Cardiac muscle cell (in vitro differentiated cells and primary cell): ENCODE measurements at regions not wholly inside any gene's neighbourhood (a gene's known extent, or its start where the extent isn't known, plus 50 kb on each side); places are given as distances from the start of the nearest gene placed in this dataset.

Source experiments
- DNase-seq, 2 donors: peaks; one replicate each; pipeline versions ENCODE4 v3.0.0 to v3.0.0-alpha.2; 2010 to 2017; ENCODE audit warnings: low read depth in 1 of 2, low spot score in 1 of 2
- H3K27ac ChIP-seq: fragments of 200-600 bp; sonication (generic); 2 replicates; pipeline ENCODE4 v1.5.1; 2016
- H3K27me3 ChIP-seq: fragments of 200-600 bp; sonication (generic); 2 replicates; pipeline ENCODE4 v1.6.0; 2016; ENCODE audit warnings: control low read depth
- H3K36me3 ChIP-seq: fragments of 200-600 bp; sonication (generic); 2 replicates; pipeline ENCODE4 v1.5.1; 2016; ENCODE audit warnings: control low read depth
- H3K4me1 ChIP-seq: fragments of 200-600 bp; sonication (generic); 2 replicates; pipeline ENCODE4 v1.8.1; 2017; ENCODE audit warnings: low read depth, mild to moderate bottlenecking, mixed run types
- H3K4me3 ChIP-seq: fragments of 200-600 bp; sonication (generic); 2 replicates; pipeline ENCODE4 v1.5.1; 2016; ENCODE audit warnings: mild to moderate bottlenecking
- H3K9me3 ChIP-seq: fragments of 200-600 bp; sonication (generic); 2 replicates; pipeline ENCODE4 v1.5.1; 2017; ENCODE audit warnings: low read depth, mild to moderate bottlenecking, control low read depth
- CTCF ChIP-seq: IDR thresholded peaks from 2 replicates; pipeline ENCODE4 v1.5.1; 2012; ENCODE audit warnings: low read depth, mild to moderate bottlenecking, low read length

GRCh38 chr5:2094616-2094995, 211.9 kb upstream of the IRX4 start:
- H3K9me3 ChIP-seq = no peaks in the 10 kb centered on the region
- no peak overlapping the region for H3K4me3 ChIP-seq
- no peak for DNase-seq
- H3K27ac ChIP-seq = no peak overlapping the region
- peaks cover 22% of the 10 kb centered on the region for H3K4me1 ChIP-seq
- H3K36me3 ChIP-seq = no peaks in the 10 kb centered on the region
- TF ChIP-seq CTCF = no peak
- H3K27me3 ChIP-seq = no peaks in the 10 kb centered on the region

- Histone ChIP-seq H3K9me3 (no peaks in the 10 kb centered on the region), H3K27ac (no peak overlapping the region), H3K4me1 (peaks cover 22% of the 10 kb centered on the region), H3K36me3 (no peaks in the 10 kb centered on the region), H3K27me3 (no peaks in the 10 kb centered on the region), H3K4me3 (no peak overlapping the region)
- DNase-seq = peak in 1 of 2 donors; percentile 34
- no peak for TF ChIP-seq CTCF
These were observed 211.3 kb upstream of the IRX4 start for GRCh38 chr5:2093859-2094615.

- no peaks in the 10 kb centered on the region for H3K9me3 ChIP-seq
- H3K36me3 ChIP-seq = no peaks in the 10 kb centered on the region
- TF ChIP-seq CTCF = no peak
- peak overlapping the region; percentile 11 for H3K27ac ChIP-seq
- no peak overlapping the region for H3K4me3 ChIP-seq
- DNase-seq = peak in 1 of 2 donors; percentile 50
- H3K4me1 ChIP-seq = peaks cover 22% of the 10 kb centered on the region
- no peaks in the 10 kb centered on the region for H3K27me3 ChIP-seq
These were observed 209.2 kb upstream of the IRX4 start for GRCh38 chr5:2091921-2092320.

GRCh38 chr5:2087980-2088379, 205.3 kb upstream of the IRX4 start:
- no peak overlapping the region for H3K4me3 ChIP-seq
- H3K27ac ChIP-seq = no peak overlapping the region
- no peaks in the 10 kb centered on the region for H3K27me3 ChIP-seq
- H3K4me1 ChIP-seq = peaks cover 16% of the 10 kb centered on the region
- TF ChIP-seq CTCF = no peak
- H3K9me3 ChIP-seq = no peaks in the 10 kb centered on the region
- no peak for DNase-seq
- no peaks in the 10 kb centered on the region for H3K36me3 ChIP-seq

- no peaks in the 10 kb centered on the region for H3K36me3 ChIP-seq
- no peak overlapping the region for H3K4me3 ChIP-seq
- no peaks in the 10 kb centered on the region for H3K4me1 ChIP-seq
- H3K9me3 ChIP-seq = no peaks in the 10 kb centered on the region
- no peak overlapping the region for H3K27ac ChIP-seq
- no peaks in the 10 kb centered on the region for H3K27me3 ChIP-seq
- no peak for DNase-seq
- no peak for TF ChIP-seq CTCF
These were observed 192.6 kb upstream of the IRX4 start for GRCh38 chr5:2075365-2075764.
